ENCODE measurements at regions not wholly inside any gene's neighbourhood (a gene's known extent, or its start where the extent isn't known, plus 50 kb on each side); places are given as distances from the start of the nearest gene placed in this dataset.

- TF ChIP-seq, protein P1, sequence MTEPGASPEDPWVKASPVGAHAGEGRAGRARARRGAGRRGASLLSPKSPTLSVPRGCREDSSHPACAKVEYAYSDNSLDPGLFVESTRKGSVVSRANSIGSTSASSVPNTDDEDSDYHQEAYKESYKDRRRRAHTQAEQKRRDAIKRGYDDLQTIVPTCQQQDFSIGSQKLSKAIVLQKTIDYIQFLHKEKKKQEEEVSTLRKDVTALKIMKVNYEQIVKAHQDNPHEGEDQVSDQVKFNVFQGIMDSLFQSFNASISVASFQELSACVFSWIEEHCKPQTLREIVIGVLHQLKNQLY (CRISPR knock-in tag; conservative IDR thresholded peaks at IDR 0.05): no peak
- no peak for TF ChIP-seq THAP7 (CRISPR knock-in tag; IDR thresholded peaks at IDR 0.05)
- TF ChIP-seq TAF15 (IDR thresholded peaks at IDR 0.05; ENCODE audit: low read depth, low read length): no peak
- TF ChIP-seq, protein P2, sequence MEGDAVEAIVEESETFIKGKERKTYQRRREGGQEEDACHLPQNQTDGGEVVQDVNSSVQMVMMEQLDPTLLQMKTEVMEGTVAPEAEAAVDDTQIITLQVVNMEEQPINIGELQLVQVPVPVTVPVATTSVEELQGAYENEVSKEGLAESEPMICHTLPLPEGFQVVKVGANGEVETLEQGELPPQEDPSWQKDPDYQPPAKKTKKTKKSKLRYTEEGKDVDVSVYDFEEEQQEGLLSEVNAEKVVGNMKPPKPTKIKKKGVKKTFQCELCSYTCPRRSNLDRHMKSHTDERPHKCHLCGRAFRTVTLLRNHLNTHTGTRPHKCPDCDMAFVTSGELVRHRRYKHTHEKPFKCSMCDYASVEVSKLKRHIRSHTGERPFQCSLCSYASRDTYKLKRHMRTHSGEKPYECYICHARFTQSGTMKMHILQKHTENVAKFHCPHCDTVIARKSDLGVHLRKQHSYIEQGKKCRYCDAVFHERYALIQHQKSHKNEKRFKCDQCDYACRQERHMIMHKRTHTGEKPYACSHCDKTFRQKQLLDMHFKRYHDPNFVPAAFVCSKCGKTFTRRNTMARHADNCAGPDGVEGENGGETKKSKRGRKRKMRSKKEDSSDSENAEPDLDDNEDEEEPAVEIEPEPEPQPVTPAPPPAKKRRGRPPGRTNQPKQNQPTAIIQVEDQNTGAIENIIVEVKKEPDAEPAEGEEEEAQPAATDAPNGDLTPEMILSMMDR (IDR thresholded peaks at IDR 0.05 in 2 of 3, conservative IDR thresholded peaks at IDR 0.05 in 1 of 3; ENCODE audit: insufficient read depth in 2 of 3, low read depth in 1 of 3, low read length in 3 of 3): no peak
- TF ChIP-seq JUND (IDR thresholded peaks at IDR 0.05; ENCODE audit: borderline replicate concordance, low read depth, low read length): no peak
- TF ChIP-seq JUND (tag; IDR thresholded peaks at IDR 0.05; ENCODE audit: borderline replicate concordance, low read depth, low read length): no peak
- TF ChIP-seq, protein P3, sequence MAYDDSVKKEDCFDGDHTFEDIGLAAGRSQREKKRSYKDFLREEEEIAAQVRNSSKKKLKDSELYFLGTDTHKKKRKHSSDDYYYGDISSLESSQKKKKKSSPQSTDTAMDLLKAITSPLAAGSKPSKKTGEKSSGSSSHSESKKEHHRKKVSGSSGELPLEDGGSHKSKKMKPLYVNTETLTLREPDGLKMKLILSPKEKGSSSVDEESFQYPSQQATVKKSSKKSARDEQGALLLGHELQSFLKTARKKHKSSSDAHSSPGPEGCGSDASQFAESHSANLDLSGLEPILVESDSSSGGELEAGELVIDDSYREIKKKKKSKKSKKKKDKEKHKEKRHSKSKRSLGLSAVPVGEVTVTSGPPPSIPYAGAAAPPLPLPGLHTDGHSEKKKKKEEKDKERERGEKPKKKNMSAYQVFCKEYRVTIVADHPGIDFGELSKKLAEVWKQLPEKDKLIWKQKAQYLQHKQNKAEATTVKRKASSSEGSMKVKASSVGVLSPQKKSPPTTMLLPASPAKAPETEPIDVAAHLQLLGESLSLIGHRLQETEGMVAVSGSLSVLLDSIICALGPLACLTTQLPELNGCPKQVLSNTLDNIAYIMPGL (CRISPR knock-in tag; IDR thresholded peaks at IDR 0.05): no peak
- TF ChIP-seq MXI1 (IDR thresholded peaks at IDR 0.05; ENCODE audit: low read depth, low read length): no peak
- TF ChIP-seq MEF2A (IDR thresholded peaks at IDR 0.05; ENCODE audit: control insufficient read depth, low read depth, low read length): no peak
- TF ChIP-seq RAD21 (CRISPR knock-in tag; conservative IDR thresholded peaks at IDR 0.05 in 1 of 2, IDR thresholded peaks at IDR 0.05 in 1 of 2): no peak
- TF ChIP-seq ZNF41 (CRISPR knock-in tag; conservative IDR thresholded peaks at IDR 0.05): no peak
- no peak for TF ChIP-seq TEAD4 (IDR thresholded peaks at IDR 0.05; ENCODE audit: low read length)
- no peak for TF ChIP-seq TEAD4 (CRISPR knock-in tag; IDR thresholded peaks at IDR 0.05; ENCODE audit: borderline replicate concordance)
- no peak for TF ChIP-seq ZBTB7A (IDR thresholded peaks at IDR 0.05; ENCODE audit: borderline replicate concordance, control insufficient read depth, low read depth, low read length)
These were observed 1609.6 kb upstream of the B3GALT2 start for GRCh38 chr1:194795917-194796593.

Data from K562 (cell line).